CD4-positive, alpha-beta memory T cell (primary cell): ENCODE measurements at regions not wholly inside any gene's neighbourhood (a gene's known extent, or its start where the extent isn't known, plus 50 kb on each side); places are given as distances from the start of the nearest gene placed in this dataset.

Source experiments
- CTCF ChIA-PET: fragments of 350-600 bp; sonication (Branson Sonifier 250); formaldehyde crosslinking; loops from one replicate; lab custom pipeline; 2021; ENCODE audit warnings: inconsistent platforms; ENCODE audit not compliant: partially characterized antibody; lab: Charles Lee
- POLR2A ChIA-PET: fragments of 350-600 bp; sonication (Branson Sonifier 250); formaldehyde crosslinking; loops from one replicate; lab custom pipeline; 2021; ENCODE audit not compliant: partially characterized antibody; lab: Charles Lee
- DNase-seq, 5 donors: peaks; one replicate each; pipeline versions ENCODE4 v3.0.0 to v3.0.0-alpha.2; 2020 to 2022; ENCODE audit warnings: mixed read lengths in 1 of 5
- H3K27ac ChIP-seq: one replicate; pipeline ENCODE4 v1.7.0; 2013; ENCODE audit warnings: low read depth, low read length
- H3K27me3 ChIP-seq: 2 replicates; pipeline ENCODE4 v1.7.0; 2013; ENCODE audit warnings: mild to moderate bottlenecking, low read length, moderate library complexity; ENCODE audit not compliant: insufficient read depth
- H3K36me3 ChIP-seq: 2 replicates; pipeline ENCODE4 v1.7.0; 2013; ENCODE audit warnings: mild to moderate bottlenecking, low read length, moderate library complexity; ENCODE audit not compliant: insufficient read depth
- H3K4me1 ChIP-seq: 2 replicates; pipeline ENCODE4 v1.7.0; 2013; ENCODE audit warnings: mild to moderate bottlenecking, low read length, moderate library complexity; ENCODE audit not compliant: insufficient read depth
- H3K4me3 ChIP-seq, 2 donors: one replicate each; pipeline ENCODE4 v1.7.0; 2013; ENCODE audit warnings: low read length in 2 of 2, mild to moderate bottlenecking in 1 of 2
- H3K9me3 ChIP-seq, 2 donors: one replicate each; pipeline ENCODE4 v1.7.0; 2013; ENCODE audit warnings: low read length in 2 of 2, control low read depth in 1 of 2; ENCODE audit not compliant: control insufficient read depth in 1 of 2
- H3K27ac Mint-ChIP-seq, 7 donors: one replicate each; pipeline ENCODE4 v1.8.0; 2020 to 2021; ENCODE audit warnings: mixed read lengths in 7 of 7, mild to moderate bottlenecking in 6 of 7, inconsistent platforms in 3 of 7, moderate library complexity in 3 of 7
- H3K27me3 Mint-ChIP-seq, 2 donors: one replicate each; pipeline ENCODE4 v1.8.0; 2020 to 2021; ENCODE audit warnings: mixed read lengths in 2 of 2
- H3K36me3 Mint-ChIP-seq, 2 donors: one replicate each; pipeline ENCODE4 v1.8.0; 2020 to 2021; ENCODE audit warnings: mixed read lengths in 2 of 2, inconsistent platforms in 1 of 2, mild to moderate bottlenecking in 1 of 2
- H3K4me1 Mint-ChIP-seq, 4 donors: one replicate each; pipeline ENCODE4 v1.8.0; 2020 to 2021; ENCODE audit warnings: mixed read lengths in 4 of 4, mild to moderate bottlenecking in 1 of 4
- H3K4me3 Mint-ChIP-seq, 8 donors: one replicate each; pipeline ENCODE4 v1.8.0; 2020 to 2021; ENCODE audit warnings: mixed read lengths in 8 of 8, mild to moderate bottlenecking in 7 of 8, moderate library complexity in 6 of 8, inconsistent platforms in 3 of 8
- H3K9me3 Mint-ChIP-seq, 8 donors: one replicate each; pipeline ENCODE4 v1.8.0; 2020 to 2021; ENCODE audit warnings: mixed read lengths in 8 of 8, mild to moderate bottlenecking in 5 of 8, inconsistent platforms in 3 of 8, moderate library complexity in 1 of 8
- intact Hi-C: fragments of 100-400 bp; cut with micrococcal nuclease; formaldehyde crosslinking; loops from one replicate; pipeline ENCODE4 v1.15.1; 2023

- Mint-ChIP-seq H3K4me1 (no peaks in the 10 kb centered on the region), H3K9me3 (peaks cover 0 to 24% (median 12%) of the 10 kb centered on the region in 8 donors), H3K27me3 (peaks cover 6 to 10% of the 10 kb centered on the region in 2 donors), H3K4me3 (no peak overlapping the region), H3K27ac (no peak overlapping the region), H3K36me3 (no peaks in the 10 kb centered on the region)
- intact Hi-C loops, result loop anchor here (1.0 kb wide), 1 partner anchor 447 kb away; no protein-coding TSS in a partner anchor
- Histone ChIP-seq H3K4me1 (no peaks in the 10 kb centered on the region), H3K27me3 (no peaks in the 10 kb centered on the region), H3K27ac (no peak overlapping the region), H3K9me3 (no peaks in the 10 kb centered on the region), H3K4me3 (no peak overlapping the region), H3K36me3 (no peaks in the 10 kb centered on the region)
- POLR2A ChIA-PET, result no interaction called here
- no peak for DNase-seq
- CTCF ChIA-PET, result interaction anchor here (0.8 to 1.4 kb wide), 4 partner anchors 18 to 691 kb away, joined by 3 to 8 read pairs (median 3); no protein-coding TSS in a partner anchor
Measured at GRCh38 chr4:112075906-112076305, 69.3 kb upstream of the FAM241A start.

- peaks cover 6 to 10% of the 10 kb centered on the region in 2 donors for H3K27me3 Mint-ChIP-seq
- H3K27ac ChIP-seq, result no peak overlapping the region
- H3K9me3 Mint-ChIP-seq, result peaks cover 0 to 23% (median 12%) of the 10 kb centered on the region in 8 donors
- DNase-seq, result no peak
- H3K4me3 Mint-ChIP-seq, result no peak overlapping the region
- no peaks in the 10 kb centered on the region for H3K4me1 Mint-ChIP-seq
- no peaks in the 10 kb centered on the region for H3K27me3 ChIP-seq
- no peaks in the 10 kb centered on the region for H3K36me3 Mint-ChIP-seq
- no peaks in the 10 kb centered on the region for H3K36me3 ChIP-seq
- intact Hi-C loops, result no loop called here
- POLR2A ChIA-PET, result no interaction called here
- no peaks in the 10 kb centered on the region for H3K9me3 ChIP-seq
- no peak overlapping the region for H3K4me3 ChIP-seq
- CTCF ChIA-PET, result interaction anchor here (1.0 to 1.4 kb wide), 3 partner anchors 20 to 424 kb away, joined by 3 to 6 read pairs (median 3); no protein-coding TSS in a partner anchor
- H3K4me1 ChIP-seq, result no peaks in the 10 kb centered on the region
- H3K27ac Mint-ChIP-seq, result no peak overlapping the region
Measured at GRCh38 chr4:112076919-112077608, 68.2 kb upstream of the FAM241A start.

GRCh38 chr4:112077743-112078142 lies 67.5 kb upstream of the FAM241A start:
- Histone ChIP-seq H3K27ac (no peak overlapping the region), H3K4me3 (no peak overlapping the region), H3K4me1 (no peaks in the 10 kb centered on the region), H3K27me3 (no peaks in the 10 kb centered on the region), H3K9me3 (no peaks in the 10 kb centered on the region), H3K36me3 (no peaks in the 10 kb centered on the region)
- intact Hi-C loops, result no loop called here
- H3K4me1 Mint-ChIP-seq, result no peaks in the 10 kb centered on the region
- no peak overlapping the region for H3K27ac Mint-ChIP-seq
- ChIA-PET CTCF (interaction anchor here (1.0 to 1.4 kb wide), 3 partner anchors 21 to 423 kb away, joined by 3 to 6 read pairs (median 3); no protein-coding TSS in a partner anchor), POLR2A (no interaction called here)
- H3K27me3 Mint-ChIP-seq, result peaks cover 1 to 6% of the 10 kb centered on the region in 2 donors
- peaks cover 0 to 16% (median 8%) of the 10 kb centered on the region in 8 donors for H3K9me3 Mint-ChIP-seq
- no peak overlapping the region for H3K4me3 Mint-ChIP-seq
- H3K36me3 Mint-ChIP-seq, result no peaks in the 10 kb centered on the region
- DNase-seq, result no peak

- no peak for DNase-seq
- H3K27ac ChIP-seq, result no peak overlapping the region
- Mint-ChIP-seq H3K27me3 (peaks cover 4 to 7% of the 10 kb centered on the region in 2 donors), H3K4me3 (no peak overlapping the region), H3K9me3 (no peaks in the 10 kb centered on the region), H3K27ac (no peak overlapping the region), H3K4me1 (peaks cover 0 to 3% (median 0%) of the 10 kb centered on the region in 4 donors), H3K36me3 (no peaks in the 10 kb centered on the region)
- no peaks in the 10 kb centered on the region for H3K36me3 ChIP-seq
- CTCF ChIA-PET, result no interaction called here
- intact Hi-C loops, result no loop called here
- H3K9me3 ChIP-seq, result no peaks in the 10 kb centered on the region
- no peaks in the 10 kb centered on the region for H3K27me3 ChIP-seq
- POLR2A ChIA-PET, result no interaction called here
- no peaks in the 10 kb centered on the region for H3K4me1 ChIP-seq
- no peak overlapping the region for H3K4me3 ChIP-seq
Measured at GRCh38 chr4:112082954-112083586, 62.2 kb upstream of the FAM241A start.

GRCh38 chr4:112083587-112084347 lies 61.5 kb upstream of the FAM241A start:
- Mint-ChIP-seq H3K9me3 (no peaks in the 10 kb centered on the region), H3K36me3 (no peaks in the 10 kb centered on the region), H3K4me3 (no peak overlapping the region), H3K4me1 (peaks cover 0 to 3% (median 0%) of the 10 kb centered on the region in 4 donors), H3K27ac (no peak overlapping the region), H3K27me3 (peaks cover 4 to 7% of the 10 kb centered on the region in 2 donors)
- Histone ChIP-seq H3K36me3 (no peaks in the 10 kb centered on the region), H3K4me3 (no peak overlapping the region), H3K9me3 (no peaks in the 10 kb centered on the region), H3K4me1 (no peaks in the 10 kb centered on the region), H3K27ac (no peak overlapping the region), H3K27me3 (no peaks in the 10 kb centered on the region)
- ChIA-PET CTCF (no interaction called here), POLR2A (no interaction called here)
- intact Hi-C loops, result no loop called here
- DNase-seq, result no peak

- no peak overlapping the region for H3K4me3 ChIP-seq
- CTCF ChIA-PET, result no interaction called here
- POLR2A ChIA-PET, result no interaction called here
- Mint-ChIP-seq H3K36me3 (no peaks in the 10 kb centered on the region), H3K9me3 (no peaks in the 10 kb centered on the region), H3K27ac (no peak overlapping the region), H3K4me3 (no peak overlapping the region), H3K4me1 (peaks cover 0 to 3% (median 0%) of the 10 kb centered on the region in 4 donors), H3K27me3 (peaks cover 2 to 8% of the 10 kb centered on the region in 2 donors)
- H3K4me1 ChIP-seq, result no peaks in the 10 kb centered on the region
- no peak for DNase-seq
- intact Hi-C loops, result no loop called here
- H3K27me3 ChIP-seq, result no peaks in the 10 kb centered on the region
- H3K9me3 ChIP-seq, result no peaks in the 10 kb centered on the region
- H3K27ac ChIP-seq, result no peak overlapping the region
- no peaks in the 10 kb centered on the region for H3K36me3 ChIP-seq
Measured at GRCh38 chr4:112085156-112086035, 59.9 kb upstream of the FAM241A start.
